ENCODE measurements at regions not wholly inside any gene's neighbourhood (a gene's known extent, or its start where the extent isn't known, plus 50 kb on each side); places are given as distances from the start of the nearest gene placed in this dataset.

GRCh38 chr11:95688501-95689222 lies 100.9 kb downstream of the FAM76B start:
- TF ChIP-seq CTCF (IDR thresholded peaks at IDR 0.05; ENCODE audit: borderline replicate concordance, extremely low read depth, low read length, poor library complexity, severe bottlenecking), result no peak
- TF ChIP-seq EZH2 (IDR thresholded peaks at IDR 0.05; ENCODE audit: borderline replicate concordance, low read depth, low read length, severe bottlenecking), result no peak

Data from DND-41 (cell line).